ENCODE measurements at regions not wholly inside any gene's neighbourhood (a gene's known extent, or its start where the extent isn't known, plus 50 kb on each side); places are given as distances from the start of the nearest gene placed in this dataset.

GRCh38 chr5:168172760-168173223 lies 118.7 kb upstream of the WWC1 start:
- DNase-seq (no peak), ATAC-seq (no peak)

DNA sequence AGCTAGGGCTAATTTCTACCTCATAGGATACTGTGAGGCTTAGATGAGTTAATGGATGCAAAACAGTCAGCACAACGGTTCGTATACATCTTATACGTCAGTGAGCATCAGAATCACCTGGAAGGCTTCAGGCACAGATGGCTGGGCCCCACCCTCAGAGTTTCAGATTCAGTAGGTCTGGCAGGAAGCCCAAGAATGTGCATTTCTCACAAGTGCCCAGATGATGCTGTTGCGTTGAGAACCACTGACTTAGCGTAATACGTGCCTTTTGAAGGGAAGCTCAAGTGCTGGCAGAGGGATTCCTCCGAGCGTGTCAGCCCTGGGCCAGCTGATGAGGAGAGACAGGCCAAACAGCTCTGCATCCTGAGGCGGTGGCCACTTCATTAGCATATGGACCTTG lies 117.1 kb upstream of the WWC1 start:
- no peak for DNase-seq
- ATAC-seq: no peak

- no peak for ATAC-seq
- no peak for DNase-seq
These were observed 115.2 kb upstream of the WWC1 start for GRCh38 chr5:168176251-168176650.

- no peak for ATAC-seq
- DNase-seq: no peak
These were observed 114.5 kb upstream of the WWC1 start for GRCh38 chr5:168176941-168177340.

DNA sequence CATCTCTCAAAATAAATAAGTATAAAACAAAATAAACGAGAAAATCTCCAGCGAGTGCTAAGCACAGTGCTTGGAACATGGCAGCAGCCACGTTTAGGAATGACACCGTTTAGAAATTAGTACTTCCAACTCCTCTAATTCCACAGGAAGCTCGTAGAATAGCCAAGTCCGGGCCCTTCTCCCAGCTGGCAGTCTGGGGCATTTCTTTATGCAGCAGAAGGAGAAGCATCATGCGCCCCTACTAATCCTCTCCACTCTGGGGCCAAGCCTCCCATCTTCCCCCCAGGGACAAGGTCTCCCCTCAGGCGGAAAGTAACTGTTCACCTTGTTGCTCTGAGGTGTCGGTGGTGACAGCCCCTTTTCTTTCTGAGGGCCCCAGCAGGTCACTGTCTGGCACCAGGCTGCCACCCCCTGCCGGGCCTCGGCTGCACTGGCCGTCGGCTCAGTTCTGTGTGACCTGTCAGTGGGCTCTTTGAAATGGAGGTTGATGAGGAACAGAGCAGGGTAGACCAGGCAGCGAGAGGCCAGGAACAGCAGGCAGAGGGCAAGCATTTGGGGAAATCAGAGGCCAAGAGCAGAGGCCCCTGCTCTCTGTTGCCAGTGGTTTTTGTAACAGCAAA lies 113.5 kb upstream of the WWC1 start:
- no peak for DNase-seq

DNA sequence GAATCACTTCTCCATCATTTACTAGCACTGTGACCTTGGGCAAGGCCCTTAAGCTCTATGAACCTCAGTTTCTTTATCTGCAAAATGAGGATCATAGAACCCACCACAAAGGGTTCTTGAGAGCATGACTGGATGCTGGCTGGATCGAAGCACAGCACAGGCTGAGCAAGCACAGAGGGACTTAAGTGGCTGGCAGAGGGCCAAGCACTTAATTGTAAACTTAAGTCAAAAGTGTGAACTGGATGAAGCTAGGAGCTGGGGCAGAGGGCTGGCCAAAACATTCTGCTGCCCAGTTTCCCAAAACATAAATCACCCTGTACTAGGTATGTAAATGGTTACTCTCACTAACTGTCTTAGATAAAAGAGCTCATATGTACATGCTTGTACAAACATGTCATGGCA lies 112.3 kb upstream of the WWC1 start:
- ATAC-seq (no peak), DNase-seq (no peak)

More for the DNA sequence above, 113.5 kb upstream of the WWC1 start:
- no peak for ATAC-seq

- ATAC-seq: no peak
These were observed 109.2 kb upstream of the WWC1 start for GRCh38 chr5:168182269-168182668.

GRCh38 chr5:168184103-168184502 lies 107.3 kb upstream of the WWC1 start:
- no peak for DNase-seq
- ATAC-seq: no peak

More at GRCh38 chr5:168182269-168182668, 109.2 kb upstream of the WWC1 start:
- DNase-seq: no peak

GRCh38 chr5:168186289-168187074 lies 105.0 kb upstream of the WWC1 start:
- ATAC-seq: no peak
- no peak for DNase-seq

GRCh38 chr5:168187614-168188013 lies 103.8 kb upstream of the WWC1 start:
- DNase-seq (no peak), ATAC-seq (no peak)

DNA sequence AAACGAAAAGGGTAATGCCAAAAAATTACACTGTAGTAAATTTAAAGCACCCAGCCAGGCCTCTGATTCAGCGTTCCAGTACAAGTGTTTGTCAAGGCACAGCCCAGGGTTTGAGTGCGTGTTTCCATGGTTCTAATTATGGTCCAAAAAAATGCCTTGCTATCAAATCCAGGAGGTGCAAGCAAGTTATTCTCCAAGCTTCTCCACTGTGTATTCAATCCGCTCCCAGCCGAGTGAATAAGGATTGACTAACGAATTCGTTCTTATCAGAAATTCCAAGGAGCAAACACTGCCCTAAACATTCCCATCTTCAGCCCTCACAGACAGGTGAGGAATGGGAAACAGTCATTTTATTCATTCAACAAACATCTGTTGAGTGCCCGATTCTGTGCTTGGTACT lies 103.3 kb upstream of the WWC1 start:
- no peak for ATAC-seq
- DNase-seq: no peak

DNA sequence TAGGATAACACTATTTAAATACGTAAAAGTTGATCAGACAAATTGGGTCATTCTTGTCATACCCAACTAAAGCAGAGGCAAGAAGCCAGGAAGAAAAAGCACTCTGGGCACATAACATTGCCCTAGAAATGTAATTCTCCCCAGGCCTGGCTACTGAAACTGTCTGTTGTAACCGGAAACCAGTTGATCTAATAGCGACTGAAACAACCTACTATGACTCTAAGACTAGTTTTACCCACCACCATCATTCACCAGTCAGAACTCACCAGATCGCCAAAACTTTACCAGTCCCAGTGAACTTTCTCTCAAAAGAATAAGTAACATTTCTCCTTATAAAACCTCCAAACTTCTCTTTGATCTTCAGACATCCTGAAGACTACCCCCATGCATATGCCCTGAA lies 99.3 kb upstream of the WWC1 start:
- DNase-seq: no peak
- no peak for ATAC-seq

DNA sequence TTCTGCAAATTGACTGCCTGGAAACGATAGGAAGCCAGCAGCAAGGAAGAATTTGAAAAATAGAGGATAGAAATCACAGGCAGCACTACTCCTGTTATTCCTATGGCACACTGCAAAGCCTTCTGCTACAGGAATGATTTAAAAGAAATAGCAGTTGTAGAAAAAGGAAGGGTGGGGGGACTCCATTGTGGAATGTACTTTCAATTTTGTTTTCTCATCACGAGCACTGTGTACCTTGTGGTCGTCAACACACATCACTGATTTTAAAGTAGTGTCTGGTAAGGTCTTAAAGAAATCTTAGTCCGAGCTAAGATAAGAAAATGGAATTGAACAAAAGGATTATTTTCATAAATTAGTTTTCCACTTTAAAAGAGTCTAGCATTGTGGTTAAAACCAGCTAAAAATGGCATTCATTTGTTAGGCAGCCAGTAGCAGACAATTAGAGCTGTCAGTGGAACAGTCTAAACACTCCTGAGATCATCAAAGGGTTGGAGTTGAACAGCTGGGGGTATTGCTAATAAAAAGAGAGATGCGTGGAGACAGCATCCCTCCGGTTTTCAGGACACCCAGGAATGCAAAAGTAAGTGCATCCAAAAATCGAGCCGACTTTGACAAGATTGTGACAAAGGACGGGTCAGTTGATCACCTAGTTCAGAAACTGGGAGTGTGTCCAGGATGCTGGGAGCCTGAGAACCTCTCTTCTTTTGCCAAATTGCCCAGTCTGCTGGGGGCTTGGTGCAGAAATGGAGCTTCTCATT lies 97.8 kb upstream of the WWC1 start:
- DNase-seq (no peak), ATAC-seq (no peak)

- no peak for DNase-seq
- no peak for ATAC-seq
These were observed 96.3 kb upstream of the WWC1 start for GRCh38 chr5:168195110-168195509.

DNA sequence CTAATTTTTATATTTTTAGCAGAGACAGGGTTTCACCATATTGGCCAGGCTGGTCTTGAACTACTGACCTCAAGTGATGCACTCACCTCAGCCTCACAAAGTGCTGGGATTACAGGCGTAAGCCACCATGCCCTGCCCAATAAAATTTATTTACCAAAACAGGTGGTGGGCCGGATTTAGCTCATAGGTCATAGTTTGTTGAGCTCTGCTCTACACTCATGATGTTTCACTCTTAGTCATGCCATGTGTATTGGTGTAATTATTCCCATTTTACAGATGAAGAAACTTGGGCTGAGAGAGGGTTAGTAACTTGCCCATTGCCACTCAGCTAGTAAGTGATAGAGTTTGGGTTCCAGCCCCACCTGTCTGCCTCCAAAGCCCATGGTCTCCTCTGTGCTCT lies 93.1 kb upstream of the WWC1 start:
- ATAC-seq (no peak), DNase-seq (no peak)

GRCh38 chr5:168202996-168203395 lies 88.4 kb upstream of the WWC1 start:
- DNase-seq: no peak
- ATAC-seq: no peak

DNA sequence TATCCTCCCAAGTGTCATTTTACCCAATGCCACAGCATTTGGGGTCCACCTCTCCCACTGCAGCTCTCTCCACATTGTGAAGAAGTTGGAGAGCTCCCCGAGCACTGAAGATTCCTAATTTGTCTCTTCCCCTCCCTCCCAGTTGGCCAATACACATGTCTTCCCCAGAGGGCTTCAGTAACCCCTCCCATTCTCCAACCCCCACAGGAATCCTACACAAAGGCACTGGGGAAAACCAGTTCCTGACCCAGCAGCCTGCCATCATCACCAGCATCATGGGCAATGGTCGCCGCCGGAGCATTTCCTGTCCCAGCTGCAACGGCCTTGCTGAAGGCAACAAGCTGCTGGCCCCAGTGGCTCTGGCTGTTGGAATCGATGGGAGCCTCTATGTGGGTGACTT lies 87.3 kb upstream of the WWC1 start:
- ATAC-seq (no peak), DNase-seq (no peak)

- no peak for DNase-seq
- ATAC-seq: no peak
These were observed 83.9 kb upstream of the WWC1 start for GRCh38 chr5:168207450-168208029.

GRCh38 chr5:168209244-168209995 lies 82.0 kb upstream of the WWC1 start:
- ATAC-seq (no peak), DNase-seq (no peak)

DNA sequence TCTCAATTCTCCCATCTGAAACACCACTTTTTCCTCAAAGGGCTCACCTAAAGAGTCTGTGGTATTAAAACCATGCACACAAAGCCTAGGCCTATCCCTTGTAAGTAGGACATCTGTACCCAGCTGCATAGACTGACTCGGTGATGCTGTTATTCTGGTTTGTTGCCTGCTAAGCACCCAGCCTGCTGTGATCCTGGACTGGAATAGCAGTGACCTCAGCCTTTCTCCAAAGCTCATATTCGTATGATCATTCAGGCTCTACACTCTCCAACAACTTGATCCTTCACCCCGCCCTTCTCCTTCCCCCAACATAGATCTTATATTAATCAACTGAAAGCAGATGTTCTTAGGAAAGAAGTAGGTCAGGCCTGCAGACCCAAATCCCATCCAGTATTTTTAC lies 81.4 kb upstream of the WWC1 start:
- DNase-seq (no peak), ATAC-seq (no peak)

GRCh38 chr5:168211245-168211644 lies 80.2 kb upstream of the WWC1 start:
- ATAC-seq: no peak

DNA sequence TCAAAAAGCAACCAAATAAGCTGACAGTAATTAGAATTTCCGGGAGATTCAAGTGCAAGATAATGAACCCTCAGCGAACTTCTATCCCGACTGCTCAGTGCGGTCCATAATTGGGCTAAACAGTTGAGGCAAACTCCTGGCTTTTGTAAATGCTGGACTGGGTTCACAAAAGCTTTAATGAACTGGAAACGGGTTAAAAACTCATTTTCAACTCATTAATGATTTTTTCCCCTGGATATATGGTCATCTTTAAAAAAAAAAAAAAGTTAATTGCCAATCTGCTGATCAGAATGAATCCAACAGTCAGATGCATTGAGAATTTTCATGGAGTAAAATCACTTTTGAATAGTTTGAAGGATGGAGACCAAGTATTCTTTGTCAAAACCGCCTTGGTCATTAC lies 79.5 kb upstream of the WWC1 start:
- DNase-seq (no peak), ATAC-seq (no peak)

More at GRCh38 chr5:168211245-168211644, 80.2 kb upstream of the WWC1 start:
- no peak for DNase-seq
